PC-3 (cell line): ENCODE measurements at regions not wholly inside any gene's neighbourhood (a gene's known extent, or its start where the extent isn't known, plus 50 kb on each side); places are given as distances from the start of the nearest gene placed in this dataset.

Experiments used
- ATAC-seq: fragments of 200-7000 bp; cut with Tn5 transposase; 2 replicates; pipeline ENCODE4 v1.9.1; 2020; ENCODE audit warnings: mild to moderate bottlenecking, moderate library complexity
- BruUV-seq: library from RNA; stranded (reverse); fragments of 400-500 nt; replicated peaks from 2 replicates; lab custom pipeline; 2021; lab: Mats Ljungman, UMichigan
- CTCF ChIA-PET: fragments of 300-600 bp; sonication (Branson Sonifier 250); formaldehyde crosslinking; loops from one replicate; lab custom pipeline; 2022; ENCODE audit warnings: antibody characterized with exemption; lab: Charles Lee
- POLR2A ChIA-PET: fragments of 300-600 bp; sonication (Branson Sonifier 250); formaldehyde crosslinking; loops from one replicate; lab custom pipeline; 2022; ENCODE audit warnings: antibody characterized with exemption; ENCODE audit not compliant: unreplicated experiment; lab: Charles Lee
- DNase-seq: peaks from one replicate; pipeline ENCODE4 v3.0.0-alpha.2; 2015
- H2AFZ ChIP-seq: fragments of 300-600 bp; sonication (generic); 2 replicates; pipeline ENCODE4 v1.6.0; 2016; ENCODE audit warnings: antibody characterized with exemption, low read length
- H3F3A ChIP-seq: fragments of 300-600 bp; sonication (generic); one replicate; pipeline ENCODE4 v1.6.0; 2017; ENCODE audit warnings: antibody characterized with exemption, low read length, control low read depth, mild to moderate bottlenecking; ENCODE audit not compliant: unreplicated experiment
- H3K27ac ChIP-seq: fragments of 300-600 bp; sonication (generic); 2 replicates; pipeline ENCODE4 v1.5.1; 2016; ENCODE audit warnings: mild to moderate bottlenecking, low read length
- H3K27me3 ChIP-seq: fragments of 300-600 bp; sonication (generic); 2 replicates; pipeline ENCODE4 v1.6.1; 2016; ENCODE audit warnings: low read length, mixed read lengths
- H3K36me3 ChIP-seq: fragments of 300-600 bp; sonication (generic); 2 replicates; pipeline ENCODE4 v1.6.1; 2016; ENCODE audit warnings: low read depth, mixed run types, low read length, mixed read lengths
- H3K4me1 ChIP-seq: fragments of 300-600 bp; sonication (generic); 2 replicates; pipeline ENCODE4 v1.5.1; 2016; ENCODE audit warnings: low read length; ENCODE audit not compliant: insufficient read depth
- H3K4me2 ChIP-seq: fragments of 300-600 bp; sonication (generic); 2 replicates; pipeline ENCODE4 v1.6.0; 2016; ENCODE audit warnings: low read length
- H3K4me3 ChIP-seq: fragments of 300-600 bp; sonication (generic); 2 replicates; pipeline ENCODE4 v1.5.1; 2016; ENCODE audit warnings: mild to moderate bottlenecking, low read length, mixed read lengths
- H3K79me2 ChIP-seq: fragments of 300-600 bp; sonication (generic); 2 replicates; pipeline ENCODE4 v1.6.1; 2017; ENCODE audit warnings: low read length, mixed read lengths
- H3K9ac ChIP-seq: fragments of 300-600 bp; sonication (generic); 2 replicates; pipeline ENCODE4 v1.6.0; 2016; ENCODE audit warnings: mild to moderate bottlenecking, low read length
- H3K9me2 ChIP-seq: fragments of 300-600 bp; sonication (generic); replicated peaks from 2 replicates; pipeline ENCODE4 v1.6.1; 2016; ENCODE audit warnings: mixed run types, low read length, mixed read lengths
- H3K9me3 ChIP-seq: fragments of 300-600 bp; sonication (generic); 2 replicates; pipeline ENCODE4 v1.6.1; 2016; ENCODE audit warnings: low read length, mixed read lengths
- H4K20me1 ChIP-seq: fragments of 300-600 bp; sonication (generic); 2 replicates; pipeline ENCODE4 v1.6.1; 2016; ENCODE audit warnings: low read length, mixed read lengths
- EZH2 ChIP-seq: fragments of 300-600 bp; sonication (generic); IDR thresholded peaks from one replicate; pipeline ENCODE4 v1.6.1; 2017; ENCODE audit warnings: antibody characterized with exemption, mild to moderate bottlenecking, low read length; ENCODE audit not compliant: unreplicated experiment
- EZH2phosphoT487 ChIP-seq: fragments of 300-600 bp; sonication (generic); IDR thresholded peaks from 2 replicates; pipeline ENCODE4 v1.6.1; 2018; ENCODE audit warnings: mild to moderate bottlenecking, antibody characterized with exemption, low read length, borderline replicate concordance
- intact Hi-C: fragments of 100-400 bp; cut with micrococcal nuclease; formaldehyde crosslinking; loops from 2 replicates; pipeline ENCODE4 v1.9.0; 2023
- TF ChIP-seq, protein P1 (sequence below): fragments of 300-600 bp; sonication (generic); conservative IDR thresholded peaks from 2 replicates; pipeline ENCODE4 v1.5.1; 2017; ENCODE audit warnings: antibody characterized with exemption, low read depth, mild to moderate bottlenecking, low read length

GRCh38 chr21:23977971-23978370 lies 1629.3 kb downstream of the MRPL39 start:
- POLR2A ChIA-PET: no interaction called here
- Histone ChIP-seq H3K36me3 (no peaks in the 10 kb centered on the region), H4K20me1 (no peaks in the 10 kb centered on the region), H3K9ac (no peak overlapping the region), H3K27ac (no peak overlapping the region), H3K4me3 (no peak overlapping the region), H3K9me2 (no peaks in the 10 kb centered on the region), H2AFZ (no peak overlapping the region), H3K27me3 (no peaks in the 10 kb centered on the region), H3F3A (no peaks in the 10 kb centered on the region), H3K79me2 (no peaks in the 10 kb centered on the region), H3K9me3 (no peaks in the 10 kb centered on the region), H3K4me1 (no peaks in the 10 kb centered on the region), H3K4me2 (no peak overlapping the region)
- DNase-seq (no peak), ATAC-seq (no peak; the same call in 1 of the 2 replicates)
- intact Hi-C loops: no loop called here
- CTCF ChIA-PET: no interaction called here
- TF ChIP-seq EZH2phosphoT487 (no peak), EZH2 (no peak)
- TF ChIP-seq, protein P1, sequence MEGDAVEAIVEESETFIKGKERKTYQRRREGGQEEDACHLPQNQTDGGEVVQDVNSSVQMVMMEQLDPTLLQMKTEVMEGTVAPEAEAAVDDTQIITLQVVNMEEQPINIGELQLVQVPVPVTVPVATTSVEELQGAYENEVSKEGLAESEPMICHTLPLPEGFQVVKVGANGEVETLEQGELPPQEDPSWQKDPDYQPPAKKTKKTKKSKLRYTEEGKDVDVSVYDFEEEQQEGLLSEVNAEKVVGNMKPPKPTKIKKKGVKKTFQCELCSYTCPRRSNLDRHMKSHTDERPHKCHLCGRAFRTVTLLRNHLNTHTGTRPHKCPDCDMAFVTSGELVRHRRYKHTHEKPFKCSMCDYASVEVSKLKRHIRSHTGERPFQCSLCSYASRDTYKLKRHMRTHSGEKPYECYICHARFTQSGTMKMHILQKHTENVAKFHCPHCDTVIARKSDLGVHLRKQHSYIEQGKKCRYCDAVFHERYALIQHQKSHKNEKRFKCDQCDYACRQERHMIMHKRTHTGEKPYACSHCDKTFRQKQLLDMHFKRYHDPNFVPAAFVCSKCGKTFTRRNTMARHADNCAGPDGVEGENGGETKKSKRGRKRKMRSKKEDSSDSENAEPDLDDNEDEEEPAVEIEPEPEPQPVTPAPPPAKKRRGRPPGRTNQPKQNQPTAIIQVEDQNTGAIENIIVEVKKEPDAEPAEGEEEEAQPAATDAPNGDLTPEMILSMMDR: no peak
- no TSS peak for BruUV-seq

GRCh38 chr21:23968722-23969647 lies 1638.3 kb downstream of the MRPL39 start:
- peak; percentile 91 for ATAC-seq

More at GRCh38 chr21:23968722-23969647, 1638.3 kb downstream of the MRPL39 start:
- H3K27me3 ChIP-seq: no peaks in the 10 kb centered on the region
- POLR2A ChIA-PET: interaction anchor here (0.5 to 0.6 kb wide), 2 partner anchors 247 to 386 kb away, joined by 6 read pairs; no protein-coding TSS in a partner anchor
- no peaks in the 10 kb centered on the region for H4K20me1 ChIP-seq
- peak overlapping the region; percentile 47 for H3K4me3 ChIP-seq
- H3K27ac ChIP-seq: no peak overlapping the region
- no TSS peak for BruUV-seq
- H3K9me2 ChIP-seq: no peaks in the 10 kb centered on the region
- CTCF ChIA-PET: interaction anchor here (0.5 to 0.8 kb wide), 8 partner anchors 25 to 574 kb away, joined by 3 to 12 read pairs (median 4); no protein-coding TSS in a partner anchor
- no peaks in the 10 kb centered on the region for H3K9me3 ChIP-seq
- peak overlapping the region; percentile 66 for H3K4me2 ChIP-seq
- H3K79me2 ChIP-seq: no peaks in the 10 kb centered on the region
- H3K36me3 ChIP-seq: no peaks in the 10 kb centered on the region
- intact Hi-C loops: loop anchor here (1.0 to 10.0 kb wide), 8 partner anchors 33 to 804 kb away; no protein-coding TSS in a partner anchor
- no peaks in the 10 kb centered on the region for H3F3A ChIP-seq
- TF ChIP-seq EZH2phosphoT487: no peak
- TF ChIP-seq, protein P1: peak; percentile 90
- H3K4me1 ChIP-seq: peaks cover 7% of the 10 kb centered on the region
- H3K9ac ChIP-seq: no peak overlapping the region
- peak; percentile 93 for DNase-seq
- peak overlapping the region; percentile 71 for H2AFZ ChIP-seq
